ENCODE measurements at regions not wholly inside any gene's neighbourhood (a gene's known extent, or its start where the extent isn't known, plus 50 kb on each side); places are given as distances from the start of the nearest gene placed in this dataset.
"Not testable (repeated sequence)": the region's sequence is repeated elsewhere in the genome, so short reads cannot be mapped to it uniquely, and the experiment has no call there.

DNA sequence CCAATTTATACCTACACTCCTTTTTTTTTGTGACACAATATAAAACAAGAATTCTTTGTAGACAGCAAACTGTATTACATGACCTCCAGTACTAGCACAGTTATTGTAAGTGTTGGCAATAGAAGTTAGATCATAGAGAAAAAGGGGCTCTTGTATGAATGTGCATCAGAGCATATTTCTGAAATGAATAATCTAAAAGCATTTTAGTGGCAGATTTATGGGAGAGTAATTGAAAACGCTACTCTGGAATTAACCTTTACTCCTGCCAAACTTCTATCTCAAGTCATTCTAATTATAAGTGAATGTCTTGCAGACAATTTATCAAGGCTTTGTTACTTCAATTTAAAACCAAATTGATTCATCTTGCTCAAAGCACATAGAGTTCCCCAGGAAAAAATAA, 968.1 kb downstream of the TAF11L14 start:
- Histone ChIP-seq H3K4me3 (no peak overlapping the region), H3K27me3 (no peaks in the 10 kb centered on the region), H3K27ac (no peak overlapping the region), H3K9me3 (no peaks in the 10 kb centered on the region), H3K36me3 (no peaks in the 10 kb centered on the region), H3K4me1 (no peaks in the 10 kb centered on the region)
- WGBS, 5 donors: 53 to 81% (median 63%) methylated on average over 1 of the region's 1 CpG
- intact Hi-C loops (cut with DNase I; ENCODE audit: low total_unique reads): no loop called here
- DNase-seq: no peak
- no peak for TF ChIP-seq POLR2AphosphoS5 (IDR thresholded peaks at IDR 0.05)
- TF ChIP-seq EP300 (IDR thresholded peaks at IDR 0.05): no peak
- no peak for TF ChIP-seq POLR2A (IDR thresholded peaks at IDR 0.05)
- TF ChIP-seq, protein P1, sequence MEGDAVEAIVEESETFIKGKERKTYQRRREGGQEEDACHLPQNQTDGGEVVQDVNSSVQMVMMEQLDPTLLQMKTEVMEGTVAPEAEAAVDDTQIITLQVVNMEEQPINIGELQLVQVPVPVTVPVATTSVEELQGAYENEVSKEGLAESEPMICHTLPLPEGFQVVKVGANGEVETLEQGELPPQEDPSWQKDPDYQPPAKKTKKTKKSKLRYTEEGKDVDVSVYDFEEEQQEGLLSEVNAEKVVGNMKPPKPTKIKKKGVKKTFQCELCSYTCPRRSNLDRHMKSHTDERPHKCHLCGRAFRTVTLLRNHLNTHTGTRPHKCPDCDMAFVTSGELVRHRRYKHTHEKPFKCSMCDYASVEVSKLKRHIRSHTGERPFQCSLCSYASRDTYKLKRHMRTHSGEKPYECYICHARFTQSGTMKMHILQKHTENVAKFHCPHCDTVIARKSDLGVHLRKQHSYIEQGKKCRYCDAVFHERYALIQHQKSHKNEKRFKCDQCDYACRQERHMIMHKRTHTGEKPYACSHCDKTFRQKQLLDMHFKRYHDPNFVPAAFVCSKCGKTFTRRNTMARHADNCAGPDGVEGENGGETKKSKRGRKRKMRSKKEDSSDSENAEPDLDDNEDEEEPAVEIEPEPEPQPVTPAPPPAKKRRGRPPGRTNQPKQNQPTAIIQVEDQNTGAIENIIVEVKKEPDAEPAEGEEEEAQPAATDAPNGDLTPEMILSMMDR (IDR thresholded peaks at IDR 0.05): no peak

DNA sequence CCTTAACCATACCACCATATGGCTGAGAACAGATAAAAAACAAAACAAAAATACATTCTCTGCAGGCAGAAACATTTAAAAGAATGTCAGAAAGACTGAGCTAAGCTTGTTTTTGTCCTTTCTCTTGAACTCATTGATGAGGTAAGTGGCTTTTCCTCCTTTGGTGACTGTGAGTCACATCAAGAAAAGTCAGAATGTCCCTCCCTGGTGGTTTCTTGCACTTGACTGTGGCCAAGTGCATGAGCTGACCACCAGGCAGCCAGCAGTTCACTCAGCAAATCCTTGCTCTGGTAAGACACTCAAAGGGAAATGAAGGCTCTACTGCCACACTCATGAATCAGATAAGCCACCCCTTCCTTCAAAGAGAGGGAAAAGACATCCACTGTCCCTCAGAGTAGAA, 970.9 kb downstream of the TAF11L14 start:
- intact Hi-C loops (cut with DNase I; ENCODE audit: low total_unique reads): no loop called here
- Histone ChIP-seq H3K4me3 (no peak overlapping the region), H3K4me1 (no peaks in the 10 kb centered on the region), H3K36me3 (no peaks in the 10 kb centered on the region), H3K27ac (no peak overlapping the region), H3K27me3 (no peaks in the 10 kb centered on the region), H3K9me3 (no peaks in the 10 kb centered on the region)
- no peak for TF ChIP-seq POLR2AphosphoS5 (IDR thresholded peaks at IDR 0.05)
- TF ChIP-seq, protein P1 (IDR thresholded peaks at IDR 0.05): no peak
- TF ChIP-seq POLR2A (IDR thresholded peaks at IDR 0.05): no peak
- no peak for TF ChIP-seq EP300 (IDR thresholded peaks at IDR 0.05)
- DNase-seq: no peak

DNA sequence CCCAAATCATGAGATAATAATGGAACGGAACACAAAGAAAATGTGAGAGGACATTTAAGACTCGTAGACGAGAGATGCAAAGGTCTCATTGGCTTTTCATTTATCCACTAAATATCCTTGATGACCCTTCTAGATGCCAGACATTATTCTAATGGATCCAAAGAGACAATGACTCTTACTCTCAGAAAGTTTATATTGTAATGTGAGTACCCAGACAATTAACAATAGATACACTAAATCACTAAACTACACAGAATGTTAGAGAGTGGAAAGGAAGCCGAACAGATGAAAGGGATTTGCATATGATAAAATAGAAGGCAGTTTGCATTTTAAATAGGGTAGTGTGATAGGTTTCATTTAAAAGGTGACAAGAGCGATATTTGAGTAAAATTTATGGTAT, 973.3 kb downstream of the TAF11L14 start:
- no peak overlapping the region for H3K4me3 ChIP-seq

DNA sequence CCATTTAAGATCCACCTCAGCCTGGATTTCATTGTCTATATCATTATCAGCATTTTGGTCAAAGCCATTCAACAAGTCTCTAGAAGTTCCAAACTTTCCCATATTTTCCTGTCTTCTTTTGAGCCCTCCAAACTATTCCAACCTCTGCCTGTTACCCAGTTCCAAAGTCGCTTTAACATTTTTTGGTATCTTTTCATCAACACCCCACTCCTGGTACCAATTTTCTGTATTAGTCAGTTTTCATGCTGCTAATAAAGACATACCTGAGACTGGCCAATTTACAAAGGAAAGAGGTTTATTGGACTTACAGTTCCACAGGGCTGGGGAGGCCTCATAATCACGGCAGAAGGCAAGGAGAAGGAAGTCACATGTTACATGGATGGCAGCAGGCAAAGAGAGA, 982.9 kb downstream of the TAF11L14 start:
- H3K9me3 ChIP-seq: peaks cover 0 to 24% (median 21%) of the 10 kb centered on the region in 4 donors
- H3K27ac ChIP-seq; H3K36me3 ChIP-seq; DNase-seq; H3K4me1 ChIP-seq; intact Hi-C loops (cut with DNase I; ENCODE audit: low total_unique reads); H3K27me3 ChIP-seq; H3K4me3 ChIP-seq: not testable (repeated sequence)
- WGBS, 5 donors: 75 to 96% (median 82%) methylated on average over 2 of the region's 2 CpGs

More for the DNA sequence above, 973.3 kb downstream of the TAF11L14 start:
- H3K27ac ChIP-seq: no peak overlapping the region
- TF ChIP-seq, protein P1 (IDR thresholded peaks at IDR 0.05): no peak
- no peak for TF ChIP-seq POLR2A (IDR thresholded peaks at IDR 0.05)
- no peak for TF ChIP-seq EP300 (IDR thresholded peaks at IDR 0.05)
- TF ChIP-seq POLR2AphosphoS5 (IDR thresholded peaks at IDR 0.05): no peak
- H3K27me3 ChIP-seq: no peaks in the 10 kb centered on the region
- H3K36me3 ChIP-seq: no peaks in the 10 kb centered on the region
- DNase-seq: no peak
- intact Hi-C loops (cut with DNase I; ENCODE audit: low total_unique reads): no loop called here
- no peaks in the 10 kb centered on the region for H3K4me1 ChIP-seq
- WGBS, 5 donors: 78 to 84% (median 80%) methylated on average over 5 of the region's 5 CpGs
- H3K9me3 ChIP-seq: no peaks in the 10 kb centered on the region

DNA sequence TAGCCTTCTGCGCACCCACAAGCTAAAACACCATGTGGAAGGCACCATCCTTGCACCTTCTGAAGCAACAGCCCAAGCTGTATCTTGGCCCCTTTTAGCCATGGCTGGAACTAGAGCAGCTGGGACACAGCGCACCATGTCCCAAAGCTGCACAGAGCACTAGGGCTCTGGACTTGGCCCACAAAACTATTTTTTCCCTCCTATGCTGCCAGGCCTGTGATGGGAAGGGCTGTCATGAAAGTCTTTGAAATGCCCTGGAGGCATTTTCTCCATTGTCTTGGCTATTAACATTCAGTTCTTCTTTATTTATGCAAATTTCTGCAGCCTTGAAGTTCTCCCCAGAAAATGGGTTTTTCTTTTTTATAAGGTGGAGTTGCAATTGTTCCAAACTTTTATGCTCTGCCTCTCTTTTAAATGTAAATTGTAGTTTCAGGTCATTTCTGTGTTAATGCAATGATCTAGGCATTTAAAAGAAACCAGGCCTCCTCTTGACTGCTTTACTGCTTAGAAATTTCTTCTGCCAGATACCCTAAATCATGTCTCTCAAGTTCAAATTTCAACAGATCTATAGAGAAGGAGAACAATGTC, 996.3 kb downstream of the TAF11L14 start:
- Histone ChIP-seq H3K9me3 (no peaks in the 10 kb centered on the region), H3K4me3 (no peak overlapping the region), H3K4me1 (no peaks in the 10 kb centered on the region), H3K36me3 (no peaks in the 10 kb centered on the region), H3K27me3 (no peaks in the 10 kb centered on the region), H3K27ac (no peak overlapping the region)
- intact Hi-C loops (cut with DNase I; ENCODE audit: low total_unique reads): no loop called here
- 94 to 98% (median 97%) methylated on average over 2 of the region's 2 CpGs for WGBS, 5 donors
- DNase-seq: no peak
- no peak for TF ChIP-seq POLR2AphosphoS5 (IDR thresholded peaks at IDR 0.05)
- TF ChIP-seq EP300 (IDR thresholded peaks at IDR 0.05): no peak
- TF ChIP-seq, protein P1 (IDR thresholded peaks at IDR 0.05): no peak
- no peak for TF ChIP-seq POLR2A (IDR thresholded peaks at IDR 0.05)
